ENCODE measurements at regions not wholly inside any gene's neighbourhood (a gene's known extent, or its start where the extent isn't known, plus 50 kb on each side); places are given as distances from the start of the nearest gene placed in this dataset.

DNA sequence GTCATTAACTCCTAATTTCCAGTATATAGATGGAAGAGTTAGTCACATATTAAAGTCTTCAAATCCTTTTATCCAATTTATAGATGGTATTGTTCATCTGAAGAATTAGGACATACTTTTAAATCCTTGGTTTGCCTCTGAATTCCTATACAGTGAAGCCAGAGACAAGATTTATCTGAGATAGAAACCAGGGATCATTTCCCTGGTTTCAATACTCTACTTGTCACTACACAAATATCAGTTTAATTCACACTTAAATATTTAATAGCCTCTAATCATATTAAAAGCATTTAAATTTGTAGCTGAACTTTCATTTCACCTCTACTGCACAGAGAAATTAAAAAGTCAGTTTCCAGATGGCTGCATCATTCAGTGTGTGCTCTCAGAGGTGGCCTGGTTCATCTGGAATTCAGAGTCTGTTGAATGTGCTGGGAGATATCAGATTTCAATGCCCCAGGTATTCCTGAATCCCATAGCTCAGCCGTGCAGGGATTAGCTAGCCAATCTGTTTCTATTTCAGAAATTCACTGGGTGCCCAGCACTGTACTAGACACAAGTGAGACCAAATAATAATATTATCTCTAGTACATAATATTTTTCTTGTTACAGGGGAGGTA lies 344.3 kb downstream of the AASDHPPT start:
- Histone ChIP-seq H3K4me3 (ENCODE audit: low read length in 2 of 2) (no peak overlapping the region), H3K36me3 (ENCODE audit: insufficient read depth, low read length) (no peaks in the 10 kb centered on the region), H3K27me3 (ENCODE audit: insufficient read depth, low read length) (no peaks in the 10 kb centered on the region), H3K27ac (ENCODE audit: low read depth, low read length) (no peak overlapping the region), H3K4me1 (ENCODE audit: insufficient read depth, low read length) (no peaks in the 10 kb centered on the region), H3K9me3 (ENCODE audit: control insufficient read depth in 1 of 2, low read length in 2 of 2) (no peaks in the 10 kb centered on the region)
- CTCF ChIA-PET (ENCODE audit: partially characterized antibody) = no interaction called here
- intact Hi-C loops (cut with micrococcal nuclease) = no loop called here
- Mint-ChIP-seq H3K27me3 (no peaks in the 10 kb centered on the region), H3K27ac (no peak overlapping the region), H3K4me3 (no peak overlapping the region), H3K4me1 (no peaks in the 10 kb centered on the region), H3K9me3 (peaks cover 0 to 4% (median 0%) of the 10 kb centered on the region in 8 donors), H3K36me3 (no peaks in the 10 kb centered on the region)
- POLR2A ChIA-PET (ENCODE audit: partially characterized antibody) = no interaction called here
- no peak for DNase-seq

DNA sequence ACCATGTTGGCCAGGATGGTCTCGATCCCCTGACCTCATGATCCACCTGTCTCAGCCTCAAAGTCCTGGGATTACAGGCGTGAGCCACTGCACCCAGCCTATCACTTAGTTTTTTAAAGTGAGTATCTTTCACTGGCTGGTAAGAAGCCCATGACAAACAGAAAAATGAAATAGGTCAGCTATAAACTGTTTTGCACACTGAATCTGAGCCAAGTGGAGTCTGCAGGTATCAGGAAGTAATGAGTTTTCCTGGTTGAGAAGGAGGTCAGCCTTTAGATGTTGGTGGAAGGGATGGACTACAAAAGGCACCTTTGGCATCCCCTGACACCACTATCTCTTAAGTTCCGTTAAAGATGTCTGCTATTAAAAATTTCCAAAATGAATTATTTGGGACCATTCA lies 345.1 kb downstream of the AASDHPPT start:
- POLR2A ChIA-PET (ENCODE audit: partially characterized antibody) = no interaction called here
- intact Hi-C loops (cut with micrococcal nuclease) = no loop called here
- H3K36me3 Mint-ChIP-seq = no peaks in the 10 kb centered on the region
- no peak overlapping the region for H3K4me3 Mint-ChIP-seq
- Histone ChIP-seq H3K4me1 (ENCODE audit: insufficient read depth, low read length) (no peaks in the 10 kb centered on the region), H3K9me3 (ENCODE audit: control insufficient read depth in 1 of 2, low read length in 2 of 2) (no peaks in the 10 kb centered on the region), H3K27ac (ENCODE audit: low read depth, low read length) (no peak overlapping the region), H3K4me3 (ENCODE audit: low read length in 2 of 2) (no peak overlapping the region), H3K36me3 (ENCODE audit: insufficient read depth, low read length) (no peaks in the 10 kb centered on the region), H3K27me3 (ENCODE audit: insufficient read depth, low read length) (no peaks in the 10 kb centered on the region)
- no peaks in the 10 kb centered on the region for H3K4me1 Mint-ChIP-seq
- no peak for DNase-seq
- H3K27me3 Mint-ChIP-seq = no peaks in the 10 kb centered on the region
- H3K9me3 Mint-ChIP-seq = peaks cover 0 to 4% (median 0%) of the 10 kb centered on the region in 8 donors
- CTCF ChIA-PET (ENCODE audit: partially characterized antibody) = no interaction called here
- H3K27ac Mint-ChIP-seq = no peak overlapping the region

DNA sequence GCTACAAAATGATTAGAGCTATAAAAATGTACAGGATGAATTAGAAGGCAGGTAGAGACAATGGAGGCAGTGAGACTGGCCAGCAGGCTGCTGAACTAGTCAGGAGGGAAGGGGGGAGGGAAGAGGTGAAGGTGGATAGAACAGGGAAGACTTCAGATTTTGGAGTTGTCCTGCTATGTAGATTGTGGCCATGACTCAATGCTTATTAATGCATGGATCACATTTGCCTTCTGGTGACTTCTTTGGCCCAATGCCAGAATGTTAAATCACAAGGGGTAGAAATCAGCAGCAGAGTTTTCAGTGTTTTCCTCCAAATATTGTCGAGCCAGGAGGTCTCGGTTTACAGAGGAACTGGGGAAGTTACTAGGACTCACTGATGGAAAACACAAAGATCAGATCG lies 346.6 kb downstream of the AASDHPPT start:
- intact Hi-C loops (cut with micrococcal nuclease) = no loop called here
- H3K27me3 Mint-ChIP-seq = no peaks in the 10 kb centered on the region

DNA sequence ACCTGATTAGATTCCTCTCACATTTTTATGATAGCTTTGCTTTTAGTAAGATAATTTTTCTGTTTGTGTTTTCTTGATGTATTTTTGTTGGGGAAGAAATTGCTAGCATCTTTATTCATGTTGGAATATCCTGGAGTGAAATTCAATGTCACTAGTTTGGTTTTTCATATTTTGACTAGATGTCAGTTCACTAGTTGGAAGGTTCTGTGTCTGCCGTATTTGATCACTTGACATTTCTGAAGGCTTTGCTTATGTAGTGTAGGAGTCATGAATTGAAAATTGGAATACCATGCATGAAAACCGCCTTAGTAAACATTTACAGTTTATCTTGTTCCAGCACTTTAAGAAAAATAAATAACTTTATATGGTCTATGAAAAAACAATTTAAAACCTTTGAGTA lies 348.4 kb downstream of the AASDHPPT start:
- H3K9me3 ChIP-seq (ENCODE audit: control insufficient read depth in 1 of 2, low read length in 2 of 2) = no peaks in the 10 kb centered on the region
- peaks cover 0 to 4% (median 1%) of the 10 kb centered on the region in 8 donors for H3K9me3 Mint-ChIP-seq
- CTCF ChIA-PET (ENCODE audit: partially characterized antibody) = no interaction called here

More for the DNA sequence above, 346.6 kb downstream of the AASDHPPT start:
- H3K9me3 ChIP-seq (ENCODE audit: control insufficient read depth in 1 of 2, low read length in 2 of 2) = no peaks in the 10 kb centered on the region
- no peak overlapping the region for H3K27ac ChIP-seq (ENCODE audit: low read depth, low read length)
- Mint-ChIP-seq H3K4me1 (no peaks in the 10 kb centered on the region), H3K27ac (no peak overlapping the region), H3K4me3 (no peak overlapping the region), H3K36me3 (no peaks in the 10 kb centered on the region), H3K9me3 (peaks cover 0 to 4% (median 1%) of the 10 kb centered on the region in 8 donors)
- DNase-seq = no peak
- H3K4me3 ChIP-seq (ENCODE audit: low read length in 2 of 2) = no peak overlapping the region
- no peaks in the 10 kb centered on the region for H3K4me1 ChIP-seq (ENCODE audit: insufficient read depth, low read length)
- POLR2A ChIA-PET (ENCODE audit: partially characterized antibody) = no interaction called here
- CTCF ChIA-PET (ENCODE audit: partially characterized antibody) = no interaction called here
- no peaks in the 10 kb centered on the region for H3K36me3 ChIP-seq (ENCODE audit: insufficient read depth, low read length)
- no peaks in the 10 kb centered on the region for H3K27me3 ChIP-seq (ENCODE audit: insufficient read depth, low read length)

DNA sequence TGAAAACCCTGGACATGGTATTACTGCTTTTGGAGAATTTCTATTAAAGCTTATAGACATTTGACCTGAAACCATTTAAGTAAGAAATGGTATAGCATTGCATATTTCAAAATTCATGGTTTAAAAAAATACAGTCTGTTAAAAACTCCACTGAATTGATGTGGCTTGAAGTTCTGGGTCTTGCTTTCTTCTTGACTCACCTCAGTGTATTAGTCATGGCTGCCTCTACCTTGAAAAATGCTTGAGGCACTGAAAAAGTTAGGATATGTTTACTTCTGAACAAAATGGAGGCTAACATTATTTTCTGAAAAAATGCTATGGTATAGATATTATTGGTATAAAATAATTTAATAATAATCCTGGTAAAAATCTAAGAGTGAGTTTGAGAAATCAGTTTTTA lies 349.2 kb downstream of the AASDHPPT start:
- no peaks in the 10 kb centered on the region for H3K36me3 Mint-ChIP-seq
- H3K27ac Mint-ChIP-seq = no peak overlapping the region
- no peak for DNase-seq
- H3K36me3 ChIP-seq (ENCODE audit: insufficient read depth, low read length) = no peaks in the 10 kb centered on the region
- H3K4me1 Mint-ChIP-seq = no peaks in the 10 kb centered on the region
- H3K9me3 ChIP-seq (ENCODE audit: control insufficient read depth in 1 of 2, low read length in 2 of 2) = no peaks in the 10 kb centered on the region
- no peak overlapping the region for H3K4me3 Mint-ChIP-seq
- ChIA-PET POLR2A (ENCODE audit: partially characterized antibody) (no interaction called here), CTCF (ENCODE audit: partially characterized antibody) (no interaction called here)
- peaks cover 0 to 4% (median 1%) of the 10 kb centered on the region in 8 donors for H3K9me3 Mint-ChIP-seq
- intact Hi-C loops (cut with micrococcal nuclease) = no loop called here
- no peaks in the 10 kb centered on the region for H3K27me3 ChIP-seq (ENCODE audit: insufficient read depth, low read length)
- H3K4me3 ChIP-seq (ENCODE audit: low read length in 2 of 2) = no peak overlapping the region
- H3K27ac ChIP-seq (ENCODE audit: low read depth, low read length) = no peak overlapping the region
- no peaks in the 10 kb centered on the region for H3K27me3 Mint-ChIP-seq
- no peaks in the 10 kb centered on the region for H3K4me1 ChIP-seq (ENCODE audit: insufficient read depth, low read length)

More for the DNA sequence above, 348.4 kb downstream of the AASDHPPT start:
- Histone ChIP-seq H3K27ac (ENCODE audit: low read depth, low read length) (no peak overlapping the region), H3K27me3 (ENCODE audit: insufficient read depth, low read length) (no peaks in the 10 kb centered on the region), H3K4me3 (ENCODE audit: low read length in 2 of 2) (no peak overlapping the region), H3K4me1 (ENCODE audit: insufficient read depth, low read length) (no peaks in the 10 kb centered on the region), H3K36me3 (ENCODE audit: insufficient read depth, low read length) (no peaks in the 10 kb centered on the region)
- Mint-ChIP-seq H3K27me3 (no peaks in the 10 kb centered on the region), H3K27ac (no peak overlapping the region), H3K4me3 (no peak overlapping the region), H3K36me3 (no peaks in the 10 kb centered on the region), H3K4me1 (no peaks in the 10 kb centered on the region)
- intact Hi-C loops (cut with micrococcal nuclease) = no loop called here
- no peak for DNase-seq
- POLR2A ChIA-PET (ENCODE audit: partially characterized antibody) = no interaction called here

DNA sequence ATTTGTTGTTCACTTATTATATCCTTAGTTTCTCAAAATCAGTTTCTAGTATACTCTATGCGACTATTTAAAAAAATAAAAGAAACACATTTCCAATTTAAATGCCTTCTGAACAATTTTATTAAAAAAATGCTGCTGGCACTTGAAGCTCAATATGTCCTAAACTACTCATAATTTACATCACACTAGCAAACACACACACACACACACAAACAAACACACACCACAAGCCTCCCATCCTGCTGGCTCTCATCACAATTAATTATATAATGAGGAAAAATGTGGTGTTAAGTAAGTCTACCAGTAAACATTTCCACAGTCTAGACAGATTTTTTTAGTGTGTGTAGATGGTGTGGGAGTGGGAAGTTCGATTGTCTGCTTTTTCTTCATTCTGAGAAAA lies 350.3 kb downstream of the AASDHPPT start:
- H3K4me1 Mint-ChIP-seq = no peaks in the 10 kb centered on the region
- no peaks in the 10 kb centered on the region for H3K27me3 ChIP-seq (ENCODE audit: insufficient read depth, low read length)
- H3K27ac ChIP-seq (ENCODE audit: low read depth, low read length) = no peak overlapping the region
- ChIA-PET CTCF (ENCODE audit: partially characterized antibody) (no interaction called here), POLR2A (ENCODE audit: partially characterized antibody) (no interaction called here)
- H3K9me3 Mint-ChIP-seq = peaks cover 0 to 4% (median 2%) of the 10 kb centered on the region in 8 donors
- no peak overlapping the region for H3K4me3 Mint-ChIP-seq
- H3K36me3 Mint-ChIP-seq = no peaks in the 10 kb centered on the region
- DNase-seq = no peak
- no peaks in the 10 kb centered on the region for H3K27me3 Mint-ChIP-seq
- no peak overlapping the region for H3K4me3 ChIP-seq (ENCODE audit: low read length in 2 of 2)
- H3K36me3 ChIP-seq (ENCODE audit: insufficient read depth, low read length) = no peaks in the 10 kb centered on the region
- no peaks in the 10 kb centered on the region for H3K9me3 ChIP-seq (ENCODE audit: control insufficient read depth in 1 of 2, low read length in 2 of 2)
- H3K4me1 ChIP-seq (ENCODE audit: insufficient read depth, low read length) = no peaks in the 10 kb centered on the region
- H3K27ac Mint-ChIP-seq = no peak overlapping the region
- intact Hi-C loops (cut with micrococcal nuclease) = no loop called here

DNA sequence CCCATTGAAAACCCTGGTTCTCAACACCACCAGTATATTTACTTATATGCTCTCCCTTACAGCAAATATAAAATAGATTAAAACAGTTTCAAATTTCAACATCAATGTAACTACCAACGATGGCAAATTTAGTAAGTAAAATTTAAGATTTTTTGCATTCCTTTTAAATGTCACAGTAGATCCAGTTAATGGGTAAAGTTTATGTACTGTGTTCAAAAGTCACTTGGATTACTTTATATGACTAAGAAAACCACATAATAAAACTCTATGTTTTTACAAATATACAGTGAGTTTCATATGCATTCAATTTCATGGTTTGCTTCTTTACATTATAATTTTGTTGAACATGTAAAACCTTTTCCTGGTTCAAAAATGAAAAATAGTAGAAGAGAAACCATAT lies 364.6 kb downstream of the AASDHPPT start:
- Mint-ChIP-seq H3K27ac (no peak overlapping the region), H3K4me3 (no peak overlapping the region), H3K27me3 (no peaks in the 10 kb centered on the region), H3K9me3 (peaks cover 0 to 6% (median 1%) of the 10 kb centered on the region in 8 donors), H3K36me3 (no peaks in the 10 kb centered on the region), H3K4me1 (no peaks in the 10 kb centered on the region)
- CTCF ChIA-PET (ENCODE audit: partially characterized antibody) = no interaction called here
- no peaks in the 10 kb centered on the region for H3K27me3 ChIP-seq (ENCODE audit: insufficient read depth, low read length)
- H3K4me1 ChIP-seq (ENCODE audit: insufficient read depth, low read length) = no peaks in the 10 kb centered on the region
- POLR2A ChIA-PET (ENCODE audit: partially characterized antibody) = no interaction called here
- H3K36me3 ChIP-seq (ENCODE audit: insufficient read depth, low read length) = no peaks in the 10 kb centered on the region
- H3K27ac ChIP-seq (ENCODE audit: low read depth, low read length) = no peak overlapping the region
- no peak overlapping the region for H3K4me3 ChIP-seq (ENCODE audit: low read length in 2 of 2)
- DNase-seq = no peak
- no peaks in the 10 kb centered on the region for H3K9me3 ChIP-seq (ENCODE audit: control insufficient read depth in 1 of 2, low read length in 2 of 2)
- intact Hi-C loops (cut with micrococcal nuclease) = no loop called here

DNA sequence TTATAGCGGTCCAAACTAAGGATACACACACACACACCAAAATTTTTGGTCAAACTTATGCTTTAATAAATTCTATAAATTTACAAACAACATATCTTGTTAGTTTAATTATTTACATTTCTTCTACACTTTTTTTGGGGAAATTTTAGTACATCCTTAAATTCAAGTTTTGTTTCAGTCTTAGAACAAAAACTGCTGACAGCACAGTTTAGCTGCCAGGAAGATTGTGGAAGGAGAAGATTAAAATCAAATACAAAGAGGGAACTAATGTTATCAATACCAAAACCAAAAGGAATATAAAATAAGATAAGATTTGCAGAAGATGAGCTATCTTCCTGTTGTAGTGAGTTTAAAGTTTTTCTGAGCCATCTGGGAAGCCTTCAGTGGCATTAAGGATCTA lies 368.8 kb downstream of the AASDHPPT start:
- Mint-ChIP-seq H3K27ac (no peak overlapping the region), H3K4me1 (no peaks in the 10 kb centered on the region), H3K9me3 (peaks cover 0 to 6% (median under 1%) of the 10 kb centered on the region in 8 donors), H3K36me3 (no peaks in the 10 kb centered on the region), H3K27me3 (no peaks in the 10 kb centered on the region), H3K4me3 (no peak overlapping the region)
- no peak overlapping the region for H3K4me3 ChIP-seq (ENCODE audit: low read length in 2 of 2)
- no peak overlapping the region for H3K27ac ChIP-seq (ENCODE audit: low read depth, low read length)
- H3K4me1 ChIP-seq (ENCODE audit: insufficient read depth, low read length) = no peaks in the 10 kb centered on the region
- POLR2A ChIA-PET (ENCODE audit: partially characterized antibody) = no interaction called here
- H3K27me3 ChIP-seq (ENCODE audit: insufficient read depth, low read length) = no peaks in the 10 kb centered on the region
- intact Hi-C loops (cut with micrococcal nuclease) = no loop called here
- H3K9me3 ChIP-seq (ENCODE audit: control insufficient read depth in 1 of 2, low read length in 2 of 2) = no peaks in the 10 kb centered on the region
- CTCF ChIA-PET (ENCODE audit: partially characterized antibody) = no interaction called here
- no peaks in the 10 kb centered on the region for H3K36me3 ChIP-seq (ENCODE audit: insufficient read depth, low read length)
- no peak for DNase-seq

Data from CD4-positive, alpha-beta memory T cell (primary cell).